ENCODE measurements at regions not wholly inside any gene's neighbourhood (a gene's known extent, or its start where the extent isn't known, plus 50 kb on each side); places are given as distances from the start of the nearest gene placed in this dataset.

DNA sequence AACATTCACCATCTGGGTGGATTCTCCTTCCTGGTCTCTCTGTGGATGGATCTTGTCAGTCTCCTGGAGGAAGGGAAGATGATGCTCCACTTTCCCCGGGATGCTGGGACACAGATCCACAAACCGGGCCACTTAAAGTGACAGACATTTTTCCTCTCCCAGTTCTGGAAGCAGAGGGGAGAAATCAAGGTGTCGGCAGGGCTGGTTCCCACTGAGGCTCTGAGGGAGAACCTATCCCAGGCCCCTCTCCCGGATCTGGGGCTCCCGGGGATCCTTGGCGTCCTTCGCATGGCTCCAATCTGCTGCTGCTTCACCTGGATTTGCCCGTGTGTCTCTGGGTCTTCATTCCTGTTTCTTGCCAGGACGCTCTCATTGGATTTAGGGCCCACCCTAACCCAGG, 263.1 kb upstream of the TNRC6C start:
- no peak for DNase-seq

DNA sequence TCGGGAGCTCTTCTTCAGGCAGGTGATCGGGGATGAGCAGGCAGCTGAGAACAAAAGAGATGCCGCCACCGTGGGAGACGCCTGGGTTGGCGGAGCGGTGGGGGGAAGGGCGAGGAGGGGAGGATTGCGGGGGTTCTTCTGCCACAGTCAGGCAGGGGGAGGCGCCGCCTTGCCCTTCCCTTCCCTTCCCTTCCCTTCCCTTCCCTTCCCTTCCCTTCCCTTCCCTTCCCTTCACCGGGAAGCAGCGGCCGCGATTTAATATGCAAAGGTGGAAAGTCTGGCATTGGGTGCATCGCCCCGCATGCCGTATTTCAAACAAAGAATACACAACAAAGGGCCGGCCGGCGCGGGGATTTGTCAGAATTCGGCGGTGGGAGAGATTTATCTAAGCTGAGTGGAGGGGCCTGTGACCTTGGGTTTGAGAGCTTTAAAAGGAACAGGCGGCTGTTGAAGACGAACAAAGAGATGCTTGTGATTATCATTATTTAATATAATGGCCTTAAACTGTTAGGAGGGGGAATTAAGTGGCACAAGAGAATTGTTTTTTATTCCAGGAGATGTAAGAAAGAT, 262.3 kb upstream of the TNRC6C start:
- DNase-seq = no peak

DNA sequence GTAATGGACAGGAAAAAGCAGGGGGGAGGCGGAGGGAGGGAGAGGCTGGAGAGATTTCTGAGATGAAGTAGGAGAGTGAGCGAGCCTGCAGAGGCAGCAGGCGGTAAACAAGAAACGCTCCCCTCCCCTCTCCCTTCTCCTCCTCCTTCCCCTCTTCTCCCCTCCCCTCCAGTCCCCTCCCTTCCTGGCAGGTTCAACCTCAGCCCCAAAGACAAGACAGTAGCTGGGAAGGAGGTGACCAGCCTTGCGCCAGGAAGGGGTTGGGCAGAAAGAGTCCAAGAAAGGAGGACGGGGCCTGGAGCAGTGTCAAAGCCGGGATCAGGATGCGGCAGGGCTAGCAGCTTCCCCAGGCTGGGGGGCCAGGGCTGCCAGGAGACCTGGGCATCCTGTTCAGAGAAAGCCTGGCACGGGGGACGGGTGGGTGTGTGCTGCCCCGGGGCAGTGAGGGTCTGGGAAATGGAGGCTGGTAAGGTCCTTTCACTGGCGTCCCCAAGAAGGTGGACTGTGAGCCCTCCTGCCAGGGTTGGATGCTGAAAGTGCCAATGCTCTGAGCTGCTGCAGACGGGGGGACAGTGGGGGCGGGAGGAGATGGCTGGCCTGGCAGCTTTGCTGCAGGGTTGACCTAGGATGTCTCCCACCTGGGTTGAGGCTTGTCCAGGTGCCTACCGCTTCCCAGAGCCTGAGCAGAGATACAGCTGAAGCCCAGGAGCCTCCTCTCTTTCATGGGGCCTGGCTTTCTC, 261.6 kb upstream of the TNRC6C start:
- DNase-seq = no peak

DNA sequence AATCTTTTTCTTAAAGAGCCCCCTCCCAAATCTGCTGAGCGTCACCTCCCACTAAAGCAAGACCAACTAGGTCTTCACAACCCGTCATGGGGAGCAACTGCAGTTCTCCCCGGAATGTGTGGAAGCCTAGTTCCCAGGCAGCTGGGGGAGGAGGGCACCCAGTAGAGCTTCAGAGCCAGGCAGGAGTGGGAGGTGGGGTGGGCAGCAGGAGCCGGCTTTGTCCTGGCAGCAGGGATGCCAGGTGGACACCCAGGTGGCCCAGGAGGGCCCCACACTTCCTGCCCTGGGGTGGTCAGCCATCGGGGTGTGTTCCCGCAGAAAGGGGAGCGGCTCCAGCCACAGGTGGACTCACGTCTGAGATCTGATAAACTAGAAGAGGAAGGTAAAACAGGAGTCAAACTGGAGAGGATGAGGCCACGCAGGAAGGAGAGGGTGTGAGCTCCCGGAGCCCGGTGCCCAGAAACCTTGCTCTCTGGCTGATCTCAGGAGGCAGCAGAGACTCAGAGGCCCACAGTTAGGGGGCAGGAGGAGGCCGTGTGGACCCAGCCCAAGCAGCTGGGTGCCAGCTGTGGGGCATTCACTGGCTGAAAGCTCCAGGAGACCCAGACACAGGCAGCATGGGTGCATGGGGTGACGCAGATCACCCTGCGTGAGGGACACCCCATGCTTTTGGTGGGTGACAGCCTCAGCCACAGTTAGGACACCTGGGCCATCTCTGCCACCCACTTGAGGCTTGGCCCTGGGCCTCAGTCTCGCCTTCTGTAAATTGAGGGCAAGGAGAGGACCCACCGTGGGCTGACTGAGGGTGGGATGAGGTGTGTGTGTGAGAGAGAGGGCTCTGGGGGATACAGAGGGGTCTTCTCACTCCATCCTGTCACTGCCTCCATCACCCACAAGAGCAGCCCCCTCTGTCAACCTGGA, 260.8 kb upstream of the TNRC6C start:
- DNase-seq = no peak

DNA sequence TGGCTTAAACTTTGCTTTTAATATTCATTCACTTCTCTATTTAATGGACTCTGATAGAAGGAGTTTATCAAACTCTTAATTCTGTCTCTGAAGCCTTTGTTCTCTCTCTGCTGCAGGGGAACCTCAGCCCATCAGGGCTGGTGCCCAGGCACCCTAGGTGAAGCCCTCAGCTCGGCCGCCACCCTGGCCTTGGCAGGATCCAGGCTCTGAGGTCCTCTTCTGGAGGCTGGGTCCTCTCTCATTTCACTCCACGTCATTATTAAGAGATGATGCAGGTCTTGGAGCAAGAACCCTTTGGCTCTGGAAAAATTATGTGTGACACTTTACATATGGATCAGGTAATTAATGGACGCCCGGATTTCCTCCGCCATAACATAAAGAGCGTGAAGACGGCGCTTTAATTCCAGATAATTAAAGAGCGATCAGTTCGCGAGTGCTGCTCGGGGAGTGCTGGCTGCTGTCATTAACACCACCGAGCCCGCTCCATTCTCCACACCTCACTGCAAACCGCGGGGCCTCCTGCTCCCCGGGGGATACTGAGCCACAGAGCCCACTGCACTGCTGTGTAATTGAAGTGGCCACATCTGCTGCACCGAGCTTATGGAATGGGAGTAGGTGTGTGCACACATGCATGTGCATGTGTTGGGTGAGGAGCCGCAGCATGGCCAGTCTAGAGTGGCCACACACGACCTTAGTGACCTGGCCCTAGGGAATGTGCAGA, 259.4 kb upstream of the TNRC6C start:
- no peak for DNase-seq

DNA sequence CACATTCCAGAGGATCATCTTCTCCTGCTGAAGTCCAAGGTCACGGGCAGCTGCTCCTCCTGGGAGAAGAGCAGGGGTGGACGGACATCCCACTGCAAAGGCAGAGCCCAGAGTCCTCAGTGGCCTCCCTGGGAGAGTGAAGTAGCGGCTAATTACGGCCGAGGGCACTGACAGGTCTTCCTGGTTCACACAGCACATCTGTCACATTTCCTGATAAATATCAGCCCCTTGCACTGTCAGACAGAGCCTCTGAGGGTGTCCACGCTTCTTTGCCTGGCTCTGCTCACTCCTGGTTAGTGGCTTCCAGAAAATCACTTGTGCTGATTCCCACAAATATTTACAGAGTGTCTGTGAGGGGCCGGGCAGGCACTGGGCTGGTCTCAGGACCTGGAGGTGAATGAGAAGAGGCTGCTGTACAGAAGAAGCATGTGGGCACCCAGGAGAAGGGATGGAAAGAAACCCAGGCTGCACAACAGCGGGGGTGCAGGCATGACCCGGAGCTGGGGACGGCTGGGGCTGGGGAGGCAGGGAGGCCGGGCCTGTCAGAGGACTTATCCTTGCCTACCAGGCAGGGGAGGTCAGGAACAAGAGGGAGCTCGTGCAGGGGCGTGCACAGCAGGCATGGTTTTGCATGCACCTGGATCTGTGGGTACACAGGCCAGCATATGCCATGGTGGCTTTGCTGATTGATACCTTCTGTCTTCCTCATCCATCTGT, 258.2 kb upstream of the TNRC6C start:
- DNase-seq = no peak

DNA sequence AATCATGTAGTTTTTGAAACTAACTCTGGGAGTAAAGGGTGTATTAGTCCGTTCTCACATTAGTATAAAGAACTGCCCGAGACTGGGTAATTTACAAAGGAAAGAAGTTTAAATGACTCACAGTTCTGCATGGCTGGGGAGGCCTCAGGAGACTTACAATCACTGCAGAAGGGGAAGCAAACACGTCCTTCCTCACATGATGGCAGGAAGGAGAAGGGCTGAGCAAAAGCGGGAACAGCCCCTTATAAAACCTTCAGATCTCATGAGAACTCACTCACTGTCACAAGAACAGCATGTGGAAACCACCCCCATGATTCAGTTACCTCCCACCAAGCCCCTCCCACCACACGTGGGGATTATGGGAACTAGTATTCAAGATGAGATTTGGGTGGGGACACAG, 256.5 kb upstream of the TNRC6C start:
- no peak for DNase-seq

DNA sequence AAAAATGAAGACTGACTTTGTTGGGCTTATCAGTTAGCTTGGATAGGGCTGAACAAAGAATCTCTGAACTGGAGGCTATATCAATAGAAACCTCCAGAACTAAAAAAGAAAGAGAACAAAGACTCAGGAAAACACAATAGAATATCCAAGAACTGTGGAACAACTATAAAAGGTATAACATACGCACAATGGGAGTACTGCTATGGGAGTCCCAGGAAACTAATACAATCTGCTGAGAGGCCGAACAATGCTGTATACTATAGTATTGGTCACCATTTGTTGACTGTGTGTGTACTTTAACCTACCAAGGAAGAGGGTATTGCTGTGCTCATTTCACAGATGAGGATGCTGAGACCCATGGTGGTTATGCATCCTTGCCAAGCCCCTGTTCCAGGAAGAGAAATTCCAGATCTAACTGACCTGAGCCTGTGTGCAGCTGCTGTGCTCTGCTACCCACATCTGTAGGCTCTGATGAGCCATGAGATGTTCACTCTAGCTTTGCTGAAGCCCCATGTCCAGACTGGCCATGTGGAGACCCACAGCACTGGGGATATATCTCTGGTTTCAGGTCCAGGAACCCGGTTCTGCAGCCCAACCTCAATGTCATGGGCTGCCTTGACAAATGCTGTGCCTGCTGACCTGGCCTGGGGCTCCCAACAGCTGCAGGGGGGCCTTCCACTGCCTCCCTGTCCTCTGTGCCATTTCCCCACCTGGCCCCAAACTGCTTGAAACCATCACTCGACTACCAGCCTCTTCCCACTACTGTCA, 254.3 kb upstream of the TNRC6C start:
- no peak for DNase-seq

DNA sequence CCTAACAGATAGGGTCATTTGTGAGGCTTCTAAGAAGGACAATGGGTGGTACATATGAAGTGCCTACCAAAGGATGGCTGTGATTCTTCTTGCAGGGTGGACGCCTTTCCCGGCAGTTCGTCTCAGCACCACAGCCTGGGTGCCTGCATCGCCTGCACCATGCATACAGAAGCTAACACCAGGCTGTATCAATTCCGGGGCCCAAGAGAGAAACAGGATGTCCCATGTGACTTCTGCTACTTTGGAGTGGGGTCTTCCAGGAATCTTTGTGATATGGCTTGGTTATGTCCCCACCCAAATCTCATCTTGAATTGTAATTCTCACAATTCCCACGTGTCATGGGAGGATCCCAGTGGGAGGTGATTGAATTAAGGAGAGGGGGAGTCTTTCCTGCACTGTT, 251.6 kb upstream of the TNRC6C start:
- no peak for DNase-seq

DNA sequence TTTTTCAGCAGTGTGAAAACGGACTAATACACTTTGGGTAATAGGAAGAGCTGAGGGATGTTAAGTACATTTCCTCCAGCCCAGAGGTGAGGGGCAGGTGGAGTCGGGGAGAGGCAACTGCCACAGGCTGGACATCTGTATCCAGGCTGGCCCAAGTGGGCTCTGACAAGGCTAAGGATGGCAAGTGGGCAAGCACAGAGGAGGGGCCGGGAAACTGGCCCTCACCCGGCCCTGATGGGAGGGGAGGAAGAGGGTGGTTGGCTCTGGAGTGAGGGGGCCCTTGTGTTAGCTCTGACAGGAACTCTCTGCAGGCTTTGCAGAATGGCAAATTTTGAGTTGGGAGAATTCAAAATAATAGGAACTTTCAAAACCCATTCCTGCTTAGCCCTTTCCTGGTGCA, 251.0 kb upstream of the TNRC6C start:
- no peak for DNase-seq

DNA sequence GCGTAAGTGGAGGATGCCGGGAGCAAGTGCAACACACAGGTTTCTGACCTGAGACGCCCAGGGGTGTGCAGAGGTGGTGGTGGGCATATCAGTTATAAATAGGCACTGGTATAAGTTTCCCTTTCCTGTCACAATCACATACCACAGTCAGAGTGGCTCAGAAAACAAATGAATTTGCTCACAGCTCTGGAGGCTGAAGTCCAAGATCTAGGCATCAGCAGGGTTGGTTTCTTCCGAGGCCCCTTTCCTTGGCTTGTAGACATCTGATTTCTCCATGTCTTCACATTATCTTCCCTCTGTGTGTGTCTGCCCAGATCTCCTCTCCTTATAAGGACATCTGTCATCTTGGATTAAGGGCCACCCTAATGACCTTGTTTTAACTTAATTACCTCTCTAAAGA, 250.5 kb upstream of the TNRC6C start:
- no peak for DNase-seq

DNA sequence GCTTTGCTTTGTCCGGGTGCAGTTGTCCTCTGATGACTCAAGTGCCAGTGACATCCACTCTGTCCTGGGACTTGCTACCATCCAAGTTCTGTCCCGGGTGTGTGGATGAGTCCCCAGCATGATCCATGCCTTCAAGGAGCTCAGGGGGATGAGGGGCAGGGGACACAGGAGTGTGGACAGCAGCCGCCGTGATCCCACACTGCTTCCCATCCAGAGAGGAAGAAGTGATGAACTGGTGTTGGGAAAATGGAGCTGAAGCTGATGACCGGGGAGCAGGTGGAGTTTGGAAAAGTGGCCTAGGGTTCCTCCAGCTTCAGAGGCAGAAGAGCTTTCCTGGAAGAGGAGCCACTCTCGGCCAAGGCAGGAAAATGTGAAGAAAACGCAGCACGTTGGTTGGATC, 249.6 kb upstream of the TNRC6C start:
- DNase-seq = no peak

DNA sequence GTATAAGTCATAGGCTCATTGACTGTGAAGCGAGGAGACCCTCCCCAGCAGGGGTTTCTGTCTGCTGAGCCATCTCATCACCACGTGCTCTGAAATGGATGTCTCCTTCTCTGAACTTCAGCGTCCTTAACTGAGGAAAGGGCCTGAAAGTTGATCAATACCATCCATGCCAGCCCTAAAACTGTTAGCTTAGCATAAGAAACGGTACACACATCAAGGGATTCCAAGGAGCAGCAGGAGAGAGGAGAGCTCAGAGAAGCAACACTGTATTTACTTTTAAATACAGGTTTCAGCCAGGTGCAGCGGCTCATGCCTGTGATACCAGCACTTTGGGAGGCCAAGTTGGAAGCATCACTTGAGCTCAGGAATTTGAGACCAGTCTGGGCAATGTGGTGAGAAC, 248.9 kb upstream of the TNRC6C start:
- no peak for DNase-seq

DNA sequence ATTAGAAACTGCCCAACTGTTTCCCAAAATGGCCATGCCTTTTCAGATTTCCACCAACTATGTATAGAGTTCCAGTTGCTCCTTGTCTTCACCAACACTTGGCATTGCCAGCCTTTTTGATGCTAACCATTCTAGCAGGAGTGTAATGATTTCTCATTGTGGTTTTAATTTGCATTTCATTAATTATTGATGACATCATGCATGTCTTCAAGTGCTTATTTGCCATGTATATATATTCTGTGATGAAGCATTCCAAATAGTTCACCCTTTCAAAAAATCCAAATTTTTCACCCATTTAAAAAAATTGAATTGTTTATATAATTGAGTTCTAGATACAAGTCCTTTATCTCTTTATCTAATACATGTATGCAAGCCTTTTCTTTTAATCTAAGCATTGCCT, 245.9 kb upstream of the TNRC6C start:
- DNase-seq = no peak

DNA sequence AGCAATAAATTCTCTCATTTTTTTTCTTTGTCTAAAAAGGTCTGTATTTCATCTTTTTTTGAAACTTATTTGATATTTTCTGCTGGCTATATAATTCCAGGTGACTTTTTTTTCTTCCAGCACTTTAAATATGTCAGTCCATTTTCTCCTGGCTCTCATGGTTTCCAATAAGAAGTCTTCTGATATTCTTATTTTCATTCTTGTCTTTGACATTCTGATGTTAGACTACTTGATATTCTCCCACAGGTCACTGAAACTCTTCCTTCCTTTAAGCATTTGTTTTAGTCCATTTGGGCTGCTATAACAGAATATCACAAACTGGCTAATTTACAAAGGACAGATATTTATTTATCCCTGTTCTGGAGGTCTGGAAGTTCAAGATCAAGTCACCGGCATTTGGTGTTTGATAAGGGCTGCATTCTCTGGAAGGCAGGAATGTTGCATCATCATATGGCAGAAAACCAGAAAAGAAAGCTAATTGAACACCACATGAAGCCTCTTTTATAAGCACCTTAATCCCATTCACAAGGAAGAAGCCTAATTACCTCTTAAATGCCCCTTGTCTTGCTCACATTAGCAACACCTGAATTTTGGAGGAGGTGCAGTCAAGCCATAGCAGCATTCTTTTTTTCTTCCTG, 242.1 kb upstream of the TNRC6C start:
- no peak for DNase-seq

DNA sequence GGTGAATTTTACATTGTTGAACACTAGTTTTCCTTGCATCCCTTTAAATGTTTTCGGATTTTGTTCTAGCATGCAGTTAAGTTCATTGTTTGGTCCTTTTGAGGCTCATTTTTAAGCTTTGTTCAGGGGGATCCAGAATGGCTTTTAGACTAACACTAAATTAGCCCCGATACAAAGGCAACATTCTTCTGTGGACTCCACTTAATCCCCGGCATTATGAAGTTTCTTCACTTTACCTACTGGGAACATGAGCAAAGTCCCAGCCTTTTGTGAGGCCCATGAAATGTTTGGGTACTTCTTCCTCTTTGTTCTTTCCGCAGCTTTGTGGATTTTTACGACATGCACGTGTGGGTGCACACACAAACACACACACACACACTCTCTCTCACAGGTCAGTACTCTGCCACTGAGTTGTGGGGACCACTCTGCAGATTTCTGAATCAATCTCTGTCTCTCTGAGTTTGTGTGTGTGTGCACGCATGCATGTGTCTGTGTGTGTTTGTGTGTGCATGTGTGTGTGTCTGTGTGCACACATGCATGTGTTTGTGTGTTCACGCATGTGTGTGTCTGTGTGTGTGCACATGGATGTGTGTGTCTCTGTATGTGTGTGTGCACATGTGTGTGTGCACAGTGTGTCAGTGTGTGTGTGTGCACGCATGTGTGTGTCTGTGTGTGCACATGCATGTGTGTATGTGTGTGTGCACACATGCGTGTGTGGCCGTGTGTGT, 240.4 kb upstream of the TNRC6C start:
- DNase-seq = no peak

DNA sequence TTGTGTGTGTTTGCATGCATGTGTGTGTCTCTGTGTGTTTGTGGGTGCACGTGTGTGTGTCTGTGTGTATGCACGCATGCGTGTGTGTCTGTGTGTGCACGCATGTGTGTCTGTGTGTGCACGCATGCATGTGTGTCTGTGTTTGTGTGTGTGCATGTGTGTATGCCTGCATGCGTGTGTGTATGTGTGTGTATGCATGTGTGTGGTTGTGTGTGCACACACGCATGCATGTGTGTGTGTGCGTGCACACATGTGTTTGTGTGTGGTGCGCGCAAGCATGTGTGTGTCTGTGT, 239.9 kb upstream of the TNRC6C start:
- DNase-seq = no peak

DNA sequence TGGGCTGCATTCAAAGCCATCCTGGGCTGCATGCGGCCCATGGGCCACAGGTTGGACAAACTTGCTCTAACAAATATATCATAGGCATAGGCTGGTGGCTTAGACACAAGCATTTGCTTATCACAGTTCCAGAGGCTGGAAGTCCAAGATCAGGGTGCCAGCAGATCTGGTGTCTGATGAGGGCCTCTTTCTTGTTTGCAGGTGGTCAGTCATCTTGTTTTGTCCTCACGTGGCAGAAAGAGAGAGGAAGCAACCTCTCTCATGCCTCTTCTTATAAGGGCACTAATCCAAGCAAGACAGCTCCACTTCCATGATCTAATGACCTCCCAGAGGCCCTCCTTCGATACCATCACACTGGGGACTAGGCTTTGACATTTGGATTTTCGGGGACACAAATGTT, 238.7 kb upstream of the TNRC6C start:
- DNase-seq = no peak

DNA sequence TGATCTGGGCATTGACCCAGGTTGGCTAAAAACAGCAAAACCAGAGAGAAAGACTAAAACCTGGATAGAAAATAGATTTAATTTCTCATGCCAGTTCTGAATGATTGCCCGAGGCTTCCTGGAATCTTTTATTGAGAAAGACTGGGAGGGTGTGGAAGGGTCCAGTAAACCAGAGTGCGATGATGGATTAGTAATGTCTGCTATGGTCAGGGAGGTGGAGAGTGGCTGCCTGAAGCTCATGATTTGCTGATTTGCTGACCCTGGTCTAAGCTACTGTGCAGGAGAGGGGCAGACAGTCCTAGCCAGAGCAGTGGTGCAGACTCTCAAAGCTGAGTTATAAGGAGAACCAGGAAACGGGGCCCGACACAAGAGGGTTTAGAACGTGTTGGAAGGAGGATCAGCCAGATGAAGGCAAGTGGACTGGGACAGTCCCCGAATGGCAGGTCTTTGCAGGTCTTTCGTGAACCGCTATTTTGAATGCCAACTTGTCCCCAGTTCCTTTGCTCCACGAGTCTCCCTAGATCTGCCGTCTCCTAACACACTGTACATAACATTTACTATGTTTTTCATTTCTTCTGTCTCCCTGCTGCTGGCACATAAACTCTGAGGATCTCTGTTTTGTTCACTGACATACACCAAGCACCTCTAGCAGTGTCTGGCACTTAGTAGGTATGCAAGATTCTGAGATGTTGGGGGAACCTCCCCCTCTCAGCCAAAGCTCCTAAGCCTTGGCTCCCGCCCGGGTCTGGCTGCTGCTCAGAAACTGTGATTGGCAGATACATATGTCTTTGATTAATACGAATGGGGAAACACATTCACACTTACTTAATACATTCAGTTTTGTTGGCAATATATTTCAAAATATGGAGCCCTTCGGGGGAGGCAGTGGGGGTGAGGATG, 237.3 kb upstream of the TNRC6C start:
- no peak for DNase-seq

DNA sequence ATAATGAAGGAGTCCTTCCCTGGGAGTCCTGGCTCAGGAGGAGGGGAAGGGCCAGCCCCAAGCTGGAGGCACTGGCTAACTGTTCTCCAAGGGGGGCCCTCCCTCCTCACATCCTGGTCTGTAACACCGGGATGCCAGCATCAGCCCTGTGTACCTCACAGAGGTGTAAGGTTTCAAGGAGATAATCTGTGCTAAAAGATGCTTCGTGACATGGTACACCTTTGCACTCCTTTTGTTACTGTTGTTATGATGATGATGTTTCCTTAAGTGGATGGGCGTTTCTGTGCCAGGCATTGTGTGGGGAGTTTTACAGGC, 236.7 kb upstream of the TNRC6C start:
- no peak for DNase-seq

All from activated CD4-positive, alpha-beta T cell treated with anti-CD3 and anti-CD28 coated beads, Interleukin-2, Interleukin-6, amounts not matched to agents 100 ng/mL and 50 ng/mL, durations not matched to agents 16 hours and 8 hours (primary cell).